AG04449 (cell line): ENCODE measurements at regions not wholly inside any gene's neighbourhood (a gene's known extent, or its start where the extent isn't known, plus 50 kb on each side); places are given as distances from the start of the nearest gene placed in this dataset.

Experiments
- CTCF ChIA-PET: fragments of 350-600 bp; formaldehyde crosslinking; extraction: SDS; loops from one replicate; lab custom pipeline; 2021; ENCODE audit warnings: antibody characterized with exemption; lab: Yijun Ruan, JAX
- POLR2A ChIA-PET: fragments of 400-600, 350-600 bp; formaldehyde crosslinking; extraction: SDS; loops from one replicate; lab custom pipeline; 2020; ENCODE audit warnings: antibody characterized with exemption, inconsistent platforms; lab: Yijun Ruan, JAX
- DNase-seq: peaks from one replicate; pipeline ENCODE4 v3.0.0-alpha.2; 2010; ENCODE audit warnings: low read depth, low spot score
- H3K4me3 ChIP-seq: 2 replicates; pipeline ENCODE4 v1.5.1; 2011; ENCODE audit warnings: low read depth, mild to moderate bottlenecking, control low read depth, low read length
- CTCF ChIP-seq: IDR thresholded peaks from one replicate; pipeline ENCODE4 v1.5.1; 2011; ENCODE audit warnings: mild to moderate bottlenecking, moderate library complexity, low read length, control low read depth, inconsistent platforms; ENCODE audit not compliant: insufficient read depth; ENCODE audit errors: missing control alignments

- ChIA-PET POLR2A (no interaction called here), CTCF (no interaction called here)
- no peak for TF ChIP-seq CTCF
- H3K4me3 ChIP-seq = no peak overlapping the region
- no peak for DNase-seq
These were observed 193.2 kb upstream of the VGLL2 start for GRCh38 chr6:117072134-117072533.

GRCh38 chr6:117072781-117073180, 192.6 kb upstream of the VGLL2 start:
- H3K4me3 ChIP-seq = no peak overlapping the region
- TF ChIP-seq CTCF = no peak
- no peak for DNase-seq
- CTCF ChIA-PET = no interaction called here
- POLR2A ChIA-PET = no interaction called here

- ChIA-PET POLR2A (no interaction called here), CTCF (no interaction called here)
- DNase-seq = no peak
- H3K4me3 ChIP-seq = no peak overlapping the region
- TF ChIP-seq CTCF = no peak
These were observed 190.7 kb upstream of the VGLL2 start for GRCh38 chr6:117074672-117075071.

- no peak overlapping the region for H3K4me3 ChIP-seq
- POLR2A ChIA-PET = no interaction called here
- TF ChIP-seq CTCF = no peak
- CTCF ChIA-PET = no interaction called here
- DNase-seq = no peak
These were observed 190.1 kb upstream of the VGLL2 start for GRCh38 chr6:117075218-117075617.

GRCh38 chr6:117076076-117076475, 189.3 kb upstream of the VGLL2 start:
- CTCF ChIA-PET = no interaction called here
- DNase-seq = no peak
- H3K4me3 ChIP-seq = no peak overlapping the region
- TF ChIP-seq CTCF = no peak
- POLR2A ChIA-PET = no interaction called here

GRCh38 chr6:117077300-117077699, 188.1 kb upstream of the VGLL2 start:
- DNase-seq = no peak
- CTCF ChIA-PET = no interaction called here
- H3K4me3 ChIP-seq = no peak overlapping the region
- no peak for TF ChIP-seq CTCF
- POLR2A ChIA-PET = no interaction called here
